GM12878 (cell line): ENCODE measurements at regions not wholly inside any gene's neighbourhood (a gene's known extent, or its start where the extent isn't known, plus 50 kb on each side); places are given as distances from the start of the nearest gene placed in this dataset.

Experiments used
- BACH1 ChIP-seq: fragments of 450-650 bp; IDR thresholded peaks from 2 replicates; pipeline ENCODE4 v1.6.1; 2017; ENCODE audit warnings: mild to moderate bottlenecking, borderline replicate concordance
- GABPA ChIP-seq: IDR thresholded peaks from 2 replicates; pipeline ENCODE4 v1.6.1; 2014; ENCODE audit warnings: antibody characterized with exemption, low read depth, mild to moderate bottlenecking, inconsistent platforms
- MTA3 ChIP-seq: IDR thresholded peaks from 2 replicates; pipeline ENCODE4 v1.6.1; 2012; ENCODE audit warnings: low read length, inconsistent platforms, borderline replicate concordance
- POLR2A ChIP-seq: IDR thresholded peaks from 2 replicates; pipeline ENCODE4 v1.6.1; 2011; ENCODE audit warnings: low read depth, mild to moderate bottlenecking, low read length
- RB1 ChIP-seq: fragments of 450-650 bp; formaldehyde crosslinking; IDR thresholded peaks from 2 replicates; pipeline ENCODE4 v1.6.1; 2017; ENCODE audit warnings: mild to moderate bottlenecking, borderline replicate concordance
- SREBF2 ChIP-seq: IDR thresholded peaks from 2 replicates; pipeline ENCODE4 v1.6.1; 2012; ENCODE audit warnings: mild to moderate bottlenecking, low read length
- ZZZ3 ChIP-seq: IDR thresholded peaks from 2 replicates; pipeline ENCODE4 v1.6.1; 2011; ENCODE audit warnings: low read depth; ENCODE audit not compliant: control insufficient read depth, insufficient read length
- TF ChIP-seq, protein P1 (sequence below): IDR thresholded peaks from 2 replicates; pipeline ENCODE4 v1.6.1; 2011; ENCODE audit warnings: borderline replicate concordance, low read depth, mild to moderate bottlenecking, moderate library complexity, low read length; ENCODE audit not compliant: insufficient read depth, poor library complexity, severe bottlenecking
- TF ChIP-seq, protein P2 (sequence below): IDR thresholded peaks from 2 replicates; pipeline ENCODE4 v1.6.1; 2012; ENCODE audit warnings: low read depth, low read length, improper control_type of control experiment
- TF ChIP-seq, protein P3 (sequence below), 3 experiments: IDR thresholded peaks in 2 of 3; conservative IDR thresholded peaks in 1 of 3; 2 replicates each; pipeline ENCODE4 v1.5.1; 2011; ENCODE audit warnings: low read depth in 3 of 3, low read length in 3 of 3, mild to moderate bottlenecking in 3 of 3, control low read depth in 2 of 3, moderate library complexity in 2 of 3, inconsistent platforms in 1 of 3, mixed read lengths in 1 of 3; ENCODE audit not compliant: control insufficient read depth in 2 of 3, insufficient read depth in 1 of 3; ENCODE audit errors: extremely low read depth in 1 of 3
- TF ChIP-seq, protein P4 (sequence below): fragments of 150-350 bp; IDR thresholded peaks from 2 replicates; pipeline ENCODE4 v1.6.1; 2014; ENCODE audit warnings: mild to moderate bottlenecking, low read depth, low read length

DNA sequence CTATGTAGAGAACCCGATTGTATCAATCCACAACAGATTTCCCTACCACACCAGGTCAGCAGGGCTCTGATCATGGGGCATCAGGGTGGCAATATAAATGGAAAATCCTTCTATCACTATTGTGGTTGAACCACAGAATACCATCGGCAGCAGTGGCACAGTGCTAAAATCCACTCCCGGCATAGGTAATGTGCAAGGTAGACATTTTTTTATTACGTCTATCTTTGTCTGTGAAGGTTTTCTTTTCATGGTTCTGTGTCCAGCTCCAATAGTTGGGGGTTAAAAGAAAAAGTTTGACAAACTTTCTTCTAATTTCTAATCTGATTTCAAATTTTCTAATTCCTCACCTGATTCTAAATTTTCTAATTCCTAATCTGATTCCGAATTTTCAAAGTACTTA, 302.7 kb upstream of the PREP start:
- TF ChIP-seq, protein P1, sequence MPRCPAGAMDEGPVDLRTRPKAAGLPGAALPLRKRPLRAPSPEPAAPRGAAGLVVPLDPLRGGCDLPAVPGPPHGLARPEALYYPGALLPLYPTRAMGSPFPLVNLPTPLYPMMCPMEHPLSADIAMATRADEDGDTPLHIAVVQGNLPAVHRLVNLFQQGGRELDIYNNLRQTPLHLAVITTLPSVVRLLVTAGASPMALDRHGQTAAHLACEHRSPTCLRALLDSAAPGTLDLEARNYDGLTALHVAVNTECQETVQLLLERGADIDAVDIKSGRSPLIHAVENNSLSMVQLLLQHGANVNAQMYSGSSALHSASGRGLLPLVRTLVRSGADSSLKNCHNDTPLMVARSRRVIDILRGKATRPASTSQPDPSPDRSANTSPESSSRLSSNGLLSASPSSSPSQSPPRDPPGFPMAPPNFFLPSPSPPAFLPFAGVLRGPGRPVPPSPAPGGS: no peak
- TF ChIP-seq RB1 (no peak), SREBF2 (no peak), BACH1 (no peak), GABPA (no peak), MTA3 (no peak), ZZZ3 (no peak), POLR2A (no peak)
- TF ChIP-seq, protein P2, sequence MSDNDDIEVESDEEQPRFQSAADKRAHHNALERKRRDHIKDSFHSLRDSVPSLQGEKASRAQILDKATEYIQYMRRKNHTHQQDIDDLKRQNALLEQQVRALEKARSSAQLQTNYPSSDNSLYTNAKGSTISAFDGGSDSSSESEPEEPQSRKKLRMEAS: no peak
- TF ChIP-seq, protein P3, sequence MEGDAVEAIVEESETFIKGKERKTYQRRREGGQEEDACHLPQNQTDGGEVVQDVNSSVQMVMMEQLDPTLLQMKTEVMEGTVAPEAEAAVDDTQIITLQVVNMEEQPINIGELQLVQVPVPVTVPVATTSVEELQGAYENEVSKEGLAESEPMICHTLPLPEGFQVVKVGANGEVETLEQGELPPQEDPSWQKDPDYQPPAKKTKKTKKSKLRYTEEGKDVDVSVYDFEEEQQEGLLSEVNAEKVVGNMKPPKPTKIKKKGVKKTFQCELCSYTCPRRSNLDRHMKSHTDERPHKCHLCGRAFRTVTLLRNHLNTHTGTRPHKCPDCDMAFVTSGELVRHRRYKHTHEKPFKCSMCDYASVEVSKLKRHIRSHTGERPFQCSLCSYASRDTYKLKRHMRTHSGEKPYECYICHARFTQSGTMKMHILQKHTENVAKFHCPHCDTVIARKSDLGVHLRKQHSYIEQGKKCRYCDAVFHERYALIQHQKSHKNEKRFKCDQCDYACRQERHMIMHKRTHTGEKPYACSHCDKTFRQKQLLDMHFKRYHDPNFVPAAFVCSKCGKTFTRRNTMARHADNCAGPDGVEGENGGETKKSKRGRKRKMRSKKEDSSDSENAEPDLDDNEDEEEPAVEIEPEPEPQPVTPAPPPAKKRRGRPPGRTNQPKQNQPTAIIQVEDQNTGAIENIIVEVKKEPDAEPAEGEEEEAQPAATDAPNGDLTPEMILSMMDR (IDR thresholded peaks at IDR 0.05 in 2 of 3, conservative IDR thresholded peaks at IDR 0.05 in 1 of 3; ENCODE audit: control insufficient read depth in 2 of 3, extremely low read depth in 1 of 3, insufficient read depth in 1 of 3, low read depth in 3 of 3, low read length in 3 of 3): no peak
- TF ChIP-seq, protein P4, sequence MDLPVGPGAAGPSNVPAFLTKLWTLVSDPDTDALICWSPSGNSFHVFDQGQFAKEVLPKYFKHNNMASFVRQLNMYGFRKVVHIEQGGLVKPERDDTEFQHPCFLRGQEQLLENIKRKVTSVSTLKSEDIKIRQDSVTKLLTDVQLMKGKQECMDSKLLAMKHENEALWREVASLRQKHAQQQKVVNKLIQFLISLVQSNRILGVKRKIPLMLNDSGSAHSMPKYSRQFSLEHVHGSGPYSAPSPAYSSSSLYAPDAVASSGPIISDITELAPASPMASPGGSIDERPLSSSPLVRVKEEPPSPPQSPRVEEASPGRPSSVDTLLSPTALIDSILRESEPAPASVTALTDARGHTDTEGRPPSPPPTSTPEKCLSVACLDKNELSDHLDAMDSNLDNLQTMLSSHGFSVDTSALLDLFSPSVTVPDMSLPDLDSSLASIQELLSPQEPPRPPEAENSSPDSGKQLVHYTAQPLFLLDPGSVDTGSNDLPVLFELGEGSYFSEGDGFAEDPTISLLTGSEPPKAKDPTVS: no peak
